T-cell (primary cell): ENCODE measurements at regions not wholly inside any gene's neighbourhood (a gene's known extent, or its start where the extent isn't known, plus 50 kb on each side); places are given as distances from the start of the nearest gene placed in this dataset.

Experiments
- ATAC-seq, 4 experiments: fragments of 200-7000 bp in 3 of 4; fragments of 150-1000 bp in 1 of 4; cut with Tn5 transposase; replicated peaks in 1 of 4; 1 replicate in 3 of 4; 2 replicates in 1 of 4; pipeline ENCODE4 v1.10.0; 2021; ENCODE audit warnings: moderate library complexity in 3 of 4, mild to moderate bottlenecking in 2 of 4, moderate number of reproducible peaks in 1 of 4
- CTCF ChIA-PET, 2 donors: fragments of 300-600 bp; sonication (Branson Sonifier 250); formaldehyde crosslinking; loops; one replicate each; lab custom pipeline; 2022; ENCODE audit warnings: antibody characterized with exemption in 2 of 2; lab: Charles Lee
- POLR2A ChIA-PET, 2 donors: fragments of 300-600 bp; sonication (Branson Sonifier 250); formaldehyde crosslinking; loops; one replicate each; lab custom pipeline; 2022; ENCODE audit warnings: antibody characterized with exemption in 2 of 2; lab: Charles Lee
- DNase-seq, 35 experiments: peaks; one replicate each; pipeline versions ENCODE4 v3.0.0 to v3.0.0-alpha.2; 2013 to 2023
- H3K27ac ChIP-seq: one replicate; pipeline ENCODE4 v1.5.1; 2013; ENCODE audit warnings: low read length
- H3K27me3 ChIP-seq, 2 experiments: replicated peaks in 1 of 2; 1 replicate in 1 of 2; 2 replicates in 1 of 2; pipeline versions ENCODE4 v1.6.1 to v1.7.0; 2013; ENCODE audit warnings: low read length in 1 of 2, mixed read lengths in 1 of 2; ENCODE audit not compliant: control insufficient read depth in 2 of 2, insufficient read depth in 2 of 2; ENCODE audit errors: extremely low read depth in 1 of 2
- H3K36me3 ChIP-seq, 2 donors: 1 replicate in 1 of 2; 2 replicates in 1 of 2; pipeline versions ENCODE4 v1.6.1 to v1.7.0; 2013; ENCODE audit warnings: low read length in 1 of 2; ENCODE audit not compliant: control insufficient read depth in 2 of 2, insufficient read depth in 1 of 2; ENCODE audit errors: extremely low read depth in 1 of 2
- H3K4me1 ChIP-seq, 2 experiments: 1 replicate in 1 of 2; 2 replicates in 1 of 2; pipeline versions ENCODE4 v1.6.1 to v1.7.0; 2013; ENCODE audit warnings: low read length in 2 of 2, mixed read lengths in 1 of 2; ENCODE audit not compliant: insufficient read depth in 2 of 2, control insufficient read depth in 1 of 2; ENCODE audit errors: extremely low read depth in 1 of 2
- H3K4me3 ChIP-seq, 2 donors: 1 replicate in 1 of 2; 2 replicates in 1 of 2; pipeline versions ENCODE4 v1.5.1 to v1.7.0; 2013; ENCODE audit warnings: mild to moderate bottlenecking in 2 of 2, low read length in 1 of 2, moderate library complexity in 1 of 2; ENCODE audit not compliant: control insufficient read depth in 1 of 2; ENCODE audit errors: extremely low read depth in 1 of 2
- H3K9me3 ChIP-seq: 2 replicates; pipeline ENCODE4 v1.7.0; 2013
- H3K27ac Mint-ChIP-seq, 2 donors: one replicate each; pipeline ENCODE4 v1.8.0; 2020 to 2021; ENCODE audit warnings: mild to moderate bottlenecking in 2 of 2, mixed read lengths in 2 of 2
- H3K27me3 Mint-ChIP-seq, 2 donors: one replicate each; pipeline ENCODE4 v1.8.0; 2021 to 2022; ENCODE audit warnings: mixed read lengths in 2 of 2
- H3K36me3 Mint-ChIP-seq: one replicate; pipeline ENCODE4 v1.8.0; 2021; ENCODE audit warnings: mixed read lengths
- H3K4me1 Mint-ChIP-seq, 3 donors: one replicate each; pipeline ENCODE4 v1.8.0; 2020 to 2022; ENCODE audit warnings: mixed read lengths in 3 of 3, mild to moderate bottlenecking in 1 of 3
- H3K4me3 Mint-ChIP-seq, 3 donors: one replicate each; pipeline ENCODE4 v1.8.0; 2020 to 2022; ENCODE audit warnings: mild to moderate bottlenecking in 3 of 3, mixed read lengths in 3 of 3, moderate library complexity in 3 of 3
- H3K9me3 Mint-ChIP-seq, 3 donors: one replicate each; pipeline ENCODE4 v1.8.0; 2020 to 2022; ENCODE audit warnings: mixed read lengths in 3 of 3
- WGBS: methylation state at CpG from one replicate; pipeline ENCODE4 v1.1.5; 2013; ENCODE audit warnings: missing lambda C conversion rate; ENCODE audit not compliant: insufficient coverage; 5-methylcytosine and 5-hydroxymethylcytosine counted together

DNA sequence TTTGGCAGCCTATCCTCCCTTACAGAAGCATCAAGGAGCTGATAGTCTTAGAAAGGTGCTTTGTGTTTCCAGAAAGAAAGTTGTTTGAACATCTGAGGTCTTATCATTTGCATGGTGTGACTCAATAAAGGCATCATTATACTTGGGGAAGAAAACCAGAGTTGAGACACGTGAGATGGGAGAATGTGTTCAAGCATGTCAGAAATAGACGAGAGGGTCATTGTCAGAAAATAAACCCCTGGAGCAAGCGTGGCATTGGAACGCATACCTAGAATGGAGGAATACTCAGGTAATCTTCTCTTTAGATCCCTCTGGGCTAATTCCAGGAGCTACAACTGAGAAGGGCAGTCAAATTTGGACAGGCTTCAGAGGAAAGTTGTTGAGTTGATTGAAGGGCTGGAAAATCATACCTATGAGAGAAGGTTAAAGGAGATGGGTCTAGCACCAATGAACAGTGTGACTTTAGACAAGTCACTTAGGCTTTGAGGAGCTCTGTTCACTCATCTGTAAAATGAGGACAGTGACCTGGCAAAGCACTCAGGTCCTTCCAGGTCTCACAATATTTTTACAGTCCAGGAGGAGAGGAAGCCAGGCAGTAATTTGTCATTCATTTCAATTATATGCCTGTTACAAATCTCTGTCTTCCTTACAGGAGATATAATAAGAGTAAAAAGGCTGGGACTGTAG is 101.3 kb upstream of the C1orf21 start:
- Mint-ChIP-seq H3K4me1 (no peaks in the 10 kb centered on the region), H3K27me3 (peaks cover 0 to 2% of the 10 kb centered on the region in 2 donors), H3K27ac (no peak overlapping the region), H3K36me3 (no peaks in the 10 kb centered on the region), H3K4me3 (no peak overlapping the region), H3K9me3 (peaks cover 6 to 9% (median 7%) of the 10 kb centered on the region in 3 donors)
- H3K9me3 ChIP-seq = no peaks in the 10 kb centered on the region
- no peak for ATAC-seq
- WGBS = 100% methylated on average over 4 of the region's 4 CpGs
- no peaks in the 10 kb centered on the region for H3K27me3 ChIP-seq
- H3K36me3 ChIP-seq = no peaks in the 10 kb centered on the region
- CTCF ChIA-PET = no interaction called here
- no peak overlapping the region for H3K27ac ChIP-seq
- DNase-seq = no peak
- no peak overlapping the region for H3K4me3 ChIP-seq
- POLR2A ChIA-PET = no interaction called here
- H3K4me1 ChIP-seq = no peaks in the 10 kb centered on the region

GRCh38 chr1:184287001-184287400 is 99.8 kb upstream of the C1orf21 start:
- Histone ChIP-seq H3K9me3 (no peaks in the 10 kb centered on the region), H3K4me3 (no peak overlapping the region), H3K27ac (no peak overlapping the region), H3K4me1 (no peaks in the 10 kb centered on the region), H3K36me3 (no peaks in the 10 kb centered on the region), H3K27me3 (no peaks in the 10 kb centered on the region)
- Mint-ChIP-seq H3K4me1 (no peaks in the 10 kb centered on the region), H3K36me3 (no peaks in the 10 kb centered on the region), H3K9me3 (peaks cover 15 to 17% (median 16%) of the 10 kb centered on the region in 3 donors), H3K27ac (no peak overlapping the region), H3K4me3 (no peak overlapping the region), H3K27me3 (peaks cover 0 to 2% of the 10 kb centered on the region in 2 donors)
- DNase-seq (no peak), ATAC-seq (no peak)
- ChIA-PET CTCF (no interaction called here), POLR2A (interaction anchor here in 1 of 2 donors (0.7 kb wide), 1 partner anchor 343 kb away, joined by 3 read pairs; no protein-coding TSS in a partner anchor)
- WGBS = 84% methylated on average over 7 of the region's 8 CpGs

- H3K4me3 ChIP-seq = no peak overlapping the region
- no peak overlapping the region for H3K4me3 Mint-ChIP-seq
- POLR2A ChIA-PET = no interaction called here
- peaks cover 4% of the 10 kb centered on the region in 2 donors for H3K27me3 Mint-ChIP-seq
- H3K27ac Mint-ChIP-seq = no peak overlapping the region
- no peaks in the 10 kb centered on the region for H3K9me3 ChIP-seq
- no peaks in the 10 kb centered on the region for H3K4me1 Mint-ChIP-seq
- no peaks in the 10 kb centered on the region for H3K27me3 ChIP-seq
- peaks cover 16 to 18% (median 17%) of the 10 kb centered on the region in 3 donors for H3K9me3 Mint-ChIP-seq
- DNase-seq (peak in 1 of 35 experiments; percentile 9), ATAC-seq (no peak)
- CTCF ChIA-PET = no interaction called here
- H3K36me3 Mint-ChIP-seq = no peaks in the 10 kb centered on the region
- no peaks in the 10 kb centered on the region for H3K36me3 ChIP-seq
- 82% methylated on average over 5 of the region's 5 CpGs for WGBS
- H3K27ac ChIP-seq = no peak overlapping the region
- H3K4me1 ChIP-seq = no peaks in the 10 kb centered on the region
Measured at GRCh38 chr1:184289825-184290550, 96.8 kb upstream of the C1orf21 start.

DNA sequence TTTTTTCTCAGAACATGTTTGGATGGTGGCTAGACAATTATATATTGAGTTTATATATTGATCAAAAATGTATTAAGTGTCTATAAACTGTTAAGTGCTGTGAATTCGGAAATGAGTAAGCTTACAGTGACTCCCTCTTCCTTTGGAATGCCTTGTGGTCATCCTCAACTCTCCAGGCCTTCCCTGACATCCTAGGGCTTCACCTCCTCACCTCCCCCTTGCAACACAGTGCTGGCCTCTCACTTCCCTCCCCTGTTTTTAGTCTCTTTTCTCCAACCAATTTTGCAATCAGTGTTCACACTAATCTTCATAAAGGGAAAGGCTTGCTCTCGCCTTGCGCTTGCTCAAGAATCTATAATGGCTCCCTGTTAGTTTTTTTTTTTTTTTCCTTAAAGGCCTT is 95.1 kb upstream of the C1orf21 start:
- ChIA-PET POLR2A (no interaction called here), CTCF (no interaction called here)
- no peaks in the 10 kb centered on the region for H3K27me3 ChIP-seq
- no peaks in the 10 kb centered on the region for H3K9me3 ChIP-seq
- H3K4me1 ChIP-seq = no peaks in the 10 kb centered on the region
- Mint-ChIP-seq H3K4me3 (no peak overlapping the region), H3K36me3 (no peaks in the 10 kb centered on the region), H3K9me3 (peaks cover 15 to 18% (median 16%) of the 10 kb centered on the region in 3 donors), H3K27me3 (peaks cover 4% of the 10 kb centered on the region in 2 donors), H3K27ac (no peak overlapping the region), H3K4me1 (no peaks in the 10 kb centered on the region)
- no peak for DNase-seq
- no peak for ATAC-seq
- H3K27ac ChIP-seq = no peak overlapping the region
- WGBS = no CpG with 5 or more reads among the region's 3 CpGs
- H3K36me3 ChIP-seq = no peaks in the 10 kb centered on the region
- H3K4me3 ChIP-seq = no peak overlapping the region

GRCh38 chr1:184292101-184292500 is 94.7 kb upstream of the C1orf21 start:
- no peaks in the 10 kb centered on the region for H3K9me3 ChIP-seq
- Mint-ChIP-seq H3K4me1 (no peaks in the 10 kb centered on the region), H3K27ac (no peak overlapping the region), H3K9me3 (peaks cover 14 to 18% (median 16%) of the 10 kb centered on the region in 3 donors), H3K4me3 (no peak overlapping the region), H3K36me3 (no peaks in the 10 kb centered on the region), H3K27me3 (peaks cover 4% of the 10 kb centered on the region in 2 donors)
- WGBS = 79% methylated on average over 3 of the region's 3 CpGs
- no peak overlapping the region for H3K4me3 ChIP-seq
- H3K27me3 ChIP-seq = no peaks in the 10 kb centered on the region
- DNase-seq = no peak
- CTCF ChIA-PET = no interaction called here
- H3K36me3 ChIP-seq = no peaks in the 10 kb centered on the region
- POLR2A ChIA-PET = no interaction called here
- no peak overlapping the region for H3K27ac ChIP-seq
- ATAC-seq = no peak
- no peaks in the 10 kb centered on the region for H3K4me1 ChIP-seq

DNA sequence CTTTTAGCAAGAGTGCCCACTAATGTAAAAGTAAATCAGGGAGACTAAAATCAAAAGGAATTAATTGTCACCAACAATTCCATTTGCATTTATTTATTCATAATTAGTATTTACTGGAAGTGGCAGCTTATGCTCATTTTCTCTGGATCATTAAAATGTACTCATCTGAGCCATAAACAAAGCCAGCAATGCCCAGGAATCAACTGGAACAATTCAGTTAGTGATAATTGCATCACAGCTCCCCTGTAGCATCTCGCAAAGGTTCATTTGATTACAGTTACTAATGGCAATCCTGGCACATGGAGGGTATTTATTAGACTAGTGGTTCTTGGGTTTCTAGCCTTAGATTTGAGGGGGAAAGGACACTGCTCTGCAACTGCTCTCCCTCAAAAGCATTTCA is 92.7 kb upstream of the C1orf21 start:
- Mint-ChIP-seq H3K4me3 (no peak overlapping the region), H3K9me3 (peaks cover 14 to 18% (median 16%) of the 10 kb centered on the region in 3 donors), H3K36me3 (no peaks in the 10 kb centered on the region), H3K27ac (no peak overlapping the region), H3K27me3 (peaks cover 4 to 7% of the 10 kb centered on the region in 2 donors), H3K4me1 (no peaks in the 10 kb centered on the region)
- H3K4me1 ChIP-seq = no peaks in the 10 kb centered on the region
- ATAC-seq (no peak), DNase-seq (no peak)
- peaks cover 0 to 4% of the 10 kb centered on the region in 2 experiments for H3K27me3 ChIP-seq
- no peak overlapping the region for H3K4me3 ChIP-seq
- POLR2A ChIA-PET = no interaction called here
- H3K27ac ChIP-seq = no peak overlapping the region
- H3K9me3 ChIP-seq = no peaks in the 10 kb centered on the region
- CTCF ChIA-PET = no interaction called here
- no peaks in the 10 kb centered on the region for H3K36me3 ChIP-seq
- WGBS = 83% methylated on average over 1 of the region's 1 CpG
